Activated gamma-delta T cell treated with Interleukin-2 at 50 U/mL for 16 hours (primary cell): ENCODE measurements at regions not wholly inside any gene's neighbourhood (a gene's known extent, or its start where the extent isn't known, plus 50 kb on each side); places are given as distances from the start of the nearest gene placed in this dataset.
A peak's percentile ranks its signal among the peaks of the same experiment; 100 is the strongest.
"Not testable (repeated sequence)": the region's sequence is repeated elsewhere in the genome, so short reads cannot be mapped to it uniquely, and the experiment has no call there.

Experiments
- DNase-seq: peaks from one replicate; pipeline ENCODE4 v3.0.0-alpha.2; 2020

GRCh38 chr3:109678600-109678999 lies 341.3 kb upstream of the DPPA4 start:
- DNase-seq, result no peak

DNA sequence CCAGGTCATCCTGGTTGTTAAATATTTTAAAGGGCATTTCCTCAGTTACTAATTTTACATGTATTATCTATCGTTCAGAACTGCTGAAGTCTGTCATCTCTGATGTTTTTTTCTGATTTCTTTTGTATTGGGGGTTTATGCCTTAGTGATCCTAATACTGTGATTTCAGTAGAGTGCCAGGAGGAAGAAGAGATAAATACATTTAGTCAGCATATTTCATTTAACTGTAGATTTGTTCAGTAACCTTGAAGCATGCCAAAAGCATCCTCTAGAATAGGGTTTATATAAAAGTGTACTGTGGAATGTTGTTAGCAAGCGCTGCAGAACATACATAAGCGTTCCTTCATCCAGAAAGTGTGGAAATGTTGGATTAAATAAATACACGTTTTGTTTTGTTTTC lies 342.3 kb upstream of the DPPA4 start:
- DNase-seq, result no peak

GRCh38 chr3:109683746-109684145 lies 346.4 kb upstream of the DPPA4 start:
- DNase-seq, result no peak

DNA sequence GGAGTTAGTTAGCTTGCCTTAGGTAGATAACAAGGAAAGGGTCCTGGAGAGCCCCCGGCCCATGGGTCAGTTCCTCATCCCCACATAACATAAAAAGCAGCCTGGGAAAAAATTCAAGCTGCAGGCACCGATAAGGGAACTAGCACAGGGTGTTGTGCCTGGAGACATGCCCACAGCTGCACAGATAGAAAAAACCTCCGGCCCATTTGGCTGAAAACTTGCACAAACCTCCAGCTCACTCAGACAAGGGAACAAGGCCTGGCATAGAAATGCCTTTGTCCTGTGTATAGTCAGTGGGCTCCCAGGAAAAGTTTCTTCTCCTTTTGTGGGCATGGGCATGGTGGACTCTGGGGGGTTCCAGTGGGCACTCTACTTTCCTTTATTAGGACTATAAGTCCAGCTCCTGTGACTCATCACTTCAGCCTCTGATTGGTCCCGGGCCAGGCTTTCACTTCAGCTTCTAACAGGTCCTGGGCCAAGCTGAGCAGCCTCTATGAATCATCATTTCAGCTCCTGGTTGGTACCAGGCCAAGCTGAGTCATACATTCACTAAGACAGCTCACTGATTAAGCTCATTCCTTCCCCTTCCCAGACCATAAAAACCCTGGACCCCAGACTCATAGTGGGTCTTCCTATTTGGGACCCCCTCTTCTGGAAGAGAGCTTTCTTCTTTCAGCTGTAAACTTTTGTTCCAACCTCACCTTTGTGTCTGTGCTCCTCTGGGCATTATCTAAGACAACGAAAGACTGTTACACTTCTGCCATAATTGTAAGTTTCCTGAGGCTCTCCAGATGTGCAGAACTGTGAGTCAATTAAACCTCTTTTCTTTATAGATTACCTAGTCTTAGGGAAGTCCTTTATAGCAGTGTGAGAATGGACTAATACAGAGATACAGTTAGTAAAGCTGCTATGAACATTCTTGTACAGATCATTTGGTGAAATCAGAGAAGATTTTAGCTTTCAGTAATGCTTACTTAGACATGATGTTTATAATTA lies 348.0 kb upstream of the DPPA4 start:
- DNase-seq, result no peak

- no peak for DNase-seq
These were observed 350.3 kb upstream of the DPPA4 start for GRCh38 chr3:109687626-109688025.

GRCh38 chr3:109696932-109697331 lies 359.6 kb upstream of the DPPA4 start:
- DNase-seq, result no peak

- no peak for DNase-seq
These were observed 364.9 kb upstream of the DPPA4 start for GRCh38 chr3:109702252-109702651.

DNA sequence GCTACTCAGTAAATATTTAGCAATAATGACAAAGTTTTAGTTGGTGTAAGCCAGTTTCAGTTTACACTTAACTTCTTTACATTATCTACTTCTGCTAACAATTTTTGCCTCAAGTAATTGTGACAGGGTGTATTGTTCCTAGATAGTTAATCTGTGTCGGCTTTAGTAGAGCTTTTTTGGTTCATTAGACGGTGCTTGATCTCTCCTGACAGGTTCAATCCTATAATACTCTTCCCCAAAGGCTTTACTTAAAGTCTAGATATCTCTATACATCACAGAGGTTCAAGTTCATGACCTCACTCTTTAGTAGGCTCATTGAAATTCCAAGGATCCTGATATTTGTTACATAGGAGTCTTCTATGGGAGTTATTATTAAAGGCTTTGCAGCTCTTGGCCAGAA lies 365.6 kb upstream of the DPPA4 start:
- DNase-seq, result no peak

- not testable (repeated sequence) for DNase-seq
These were observed 367.8 kb upstream of the DPPA4 start for GRCh38 chr3:109705133-109705532.

DNA sequence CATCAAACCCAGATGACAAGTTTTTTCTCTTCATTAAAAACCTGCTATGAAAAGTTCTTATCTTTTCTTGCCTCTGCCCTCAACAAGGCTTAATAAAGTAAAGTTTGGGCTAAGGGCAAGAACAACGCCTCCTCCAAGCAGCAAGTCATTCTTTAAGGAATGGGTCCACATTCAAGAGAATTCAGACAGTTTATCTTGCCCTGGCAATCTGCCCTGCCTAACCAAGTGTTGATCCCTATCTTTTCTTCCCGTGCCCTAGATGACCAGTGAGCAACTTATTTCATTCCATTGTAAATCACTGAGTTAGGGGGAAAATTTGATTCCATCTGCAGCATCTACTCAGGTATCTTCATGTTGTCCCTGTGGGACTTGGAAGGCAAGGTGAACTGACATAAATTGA lies 370.3 kb upstream of the DPPA4 start:
- DNase-seq, result no peak

DNA sequence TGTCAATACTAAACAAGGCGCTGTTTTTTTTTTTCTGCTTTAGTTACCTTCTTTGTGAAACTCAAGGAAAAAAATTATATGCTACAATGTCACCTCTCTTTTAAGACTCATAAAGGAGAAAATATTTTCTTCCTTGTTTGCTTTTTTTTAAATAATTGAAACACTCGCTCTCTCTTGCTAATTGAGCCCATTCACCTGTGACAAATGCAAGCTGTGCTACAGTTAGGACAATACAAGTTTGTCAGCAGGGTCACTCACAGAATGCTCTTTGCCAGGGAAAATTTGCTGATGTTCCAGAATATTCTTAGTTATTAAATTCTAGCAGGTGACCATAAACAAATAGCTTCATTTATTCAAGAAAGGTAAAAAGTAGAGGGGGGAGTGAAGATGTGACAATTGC lies 375.9 kb upstream of the DPPA4 start:
- DNase-seq, result no peak

- no peak for DNase-seq
These were observed 378.4 kb upstream of the DPPA4 start for GRCh38 chr3:109715707-109716106.

GRCh38 chr3:109718850-109719249 lies 381.5 kb upstream of the DPPA4 start:
- DNase-seq, result no peak

- DNase-seq, result no peak
These were observed 391.6 kb upstream of the DPPA4 start for GRCh38 chr3:109728861-109729494.

DNA sequence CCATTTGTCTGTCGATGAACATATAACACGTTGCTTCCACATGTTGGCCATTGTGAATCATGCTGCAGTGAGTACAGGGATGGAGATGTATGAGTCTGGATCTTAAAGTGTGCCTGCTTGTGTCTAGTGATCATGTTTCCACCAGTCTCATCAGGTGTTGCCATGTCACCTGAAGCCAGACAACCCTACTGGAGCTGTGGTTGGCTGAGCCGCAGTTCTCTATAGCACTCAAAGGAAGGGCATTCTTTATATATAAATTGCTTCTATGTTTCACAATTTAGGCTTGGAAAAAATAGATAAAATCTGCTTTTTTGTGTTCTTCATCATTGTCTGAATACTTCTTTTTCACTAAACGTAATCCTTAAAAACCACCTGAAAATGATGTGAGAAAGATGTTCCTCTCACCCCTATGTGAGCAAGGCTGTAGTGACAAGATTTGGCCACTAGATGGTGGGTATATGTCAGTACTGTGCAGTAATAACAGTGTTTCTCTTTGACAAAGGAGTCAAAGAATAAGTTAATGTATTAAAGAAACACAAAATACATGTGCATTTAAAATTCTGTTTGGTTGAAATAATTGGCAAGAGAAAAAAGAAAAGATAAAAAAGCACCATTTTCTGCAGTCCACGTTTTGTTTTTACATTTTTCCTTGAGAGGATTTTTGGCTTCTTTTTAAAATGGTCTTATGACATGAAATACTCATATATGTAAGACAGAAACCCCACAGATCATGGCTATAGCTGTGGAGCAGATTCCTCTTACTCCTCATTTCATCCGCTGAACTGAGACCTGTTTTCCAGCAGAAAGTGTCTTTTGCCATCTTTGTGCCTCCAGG lies 394.5 kb upstream of the DPPA4 start:
- peak; percentile 67 for DNase-seq

DNA sequence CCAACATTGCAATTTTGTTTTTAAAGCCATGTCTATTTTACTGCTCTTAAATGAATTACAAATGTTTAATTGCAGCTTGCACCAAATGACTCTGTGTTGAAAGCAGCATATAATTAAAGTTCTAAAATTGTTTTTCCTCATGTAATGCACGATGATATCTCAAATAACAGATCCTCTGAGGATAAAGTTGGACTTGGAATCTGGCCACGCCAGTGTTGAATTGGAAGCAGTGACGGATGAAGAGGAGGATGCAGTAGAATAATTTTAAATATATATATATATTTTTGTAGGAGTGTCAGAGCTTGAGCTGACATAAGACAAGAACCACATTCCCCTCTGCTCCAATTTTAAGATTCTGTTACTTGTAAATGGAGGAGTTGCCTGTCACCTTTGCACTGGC lies 406.6 kb upstream of the DPPA4 start:
- no peak for DNase-seq

- no peak for DNase-seq
These were observed 435.2 kb upstream of the DPPA4 start for GRCh38 chr3:109772520-109772919.

DNA sequence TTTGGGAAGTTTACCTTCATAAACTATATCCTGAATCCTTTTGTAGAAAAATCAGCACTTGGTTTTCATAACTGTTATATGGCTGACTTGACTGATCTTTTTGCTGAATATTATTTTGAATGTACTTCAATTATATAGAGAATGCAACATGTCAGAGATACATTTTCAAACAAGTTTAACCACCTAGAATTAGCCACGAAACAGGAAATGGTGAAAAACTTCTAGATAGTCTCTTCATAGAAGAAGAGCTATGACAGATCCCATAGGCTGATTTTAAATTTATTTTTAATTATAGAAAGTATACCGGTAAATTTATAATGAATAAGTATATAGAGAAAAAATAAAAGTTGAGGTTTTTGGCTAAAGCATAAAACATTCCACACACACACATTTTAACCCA lies 436.8 kb upstream of the DPPA4 start:
- no peak for DNase-seq

- DNase-seq, result no peak
These were observed 446.9 kb upstream of the DPPA4 start for GRCh38 chr3:109784285-109784684.

DNA sequence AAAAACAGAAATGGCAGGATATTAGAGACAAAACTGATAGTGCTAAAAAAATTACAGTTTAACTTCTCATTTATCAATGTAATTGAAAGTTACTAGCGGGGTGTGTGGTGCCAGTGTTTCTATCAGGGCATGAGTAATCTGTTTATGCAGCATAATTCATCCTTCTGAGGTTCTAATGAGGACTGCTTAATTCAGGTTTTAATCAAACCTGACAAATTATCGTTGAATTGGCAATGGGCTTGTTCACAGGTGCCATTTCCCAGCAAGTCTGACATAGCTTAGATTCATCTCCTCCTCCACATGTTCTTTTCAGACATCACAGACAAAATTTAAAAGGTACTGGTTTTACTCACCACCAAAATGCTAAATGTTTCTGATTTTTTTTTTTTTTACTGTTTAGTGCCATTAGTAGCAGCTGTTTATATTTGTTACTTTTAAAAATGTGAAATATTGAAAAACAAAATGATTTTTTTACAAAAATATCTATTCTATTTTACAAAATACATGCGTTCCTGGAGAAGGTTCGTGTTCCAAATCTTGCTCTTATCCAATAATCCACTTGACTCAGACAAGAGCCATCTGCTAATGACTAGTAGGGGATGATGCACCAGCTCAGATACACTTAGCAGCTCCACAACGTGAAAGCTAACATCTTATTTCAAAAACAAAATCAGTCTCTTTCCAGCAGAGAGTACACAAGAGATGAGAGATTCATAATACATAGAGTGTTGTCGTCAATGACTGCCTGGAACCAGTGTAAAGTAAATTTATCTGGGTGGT lies 447.7 kb upstream of the DPPA4 start:
- DNase-seq, result no peak

- DNase-seq, result no peak
These were observed 465.9 kb upstream of the DPPA4 start for GRCh38 chr3:109803274-109803673.

GRCh38 chr3:109804697-109805096 lies 467.4 kb upstream of the DPPA4 start:
- no peak for DNase-seq

GRCh38 chr3:109806929-109807328 lies 469.6 kb upstream of the DPPA4 start:
- DNase-seq, result peak; percentile 45
